PFSK-1 (cell line): ENCODE measurements at regions not wholly inside any gene's neighbourhood (a gene's known extent, or its start where the extent isn't known, plus 50 kb on each side); places are given as distances from the start of the nearest gene placed in this dataset.

ENCODE experiments used
- FOXP2 ChIP-seq: optimal IDR thresholded peaks from 2 replicates; pipeline ENCODE3; 2011; ENCODE audit warnings: borderline replicate concordance, control low read depth, inconsistent platforms; ENCODE audit not compliant: insufficient read depth; ENCODE audit errors: extremely low read length, extremely low read depth
- SIN3A ChIP-seq: IDR thresholded peaks from 2 replicates; pipeline ENCODE4 v1.6.1; 2012; ENCODE audit warnings: mild to moderate bottlenecking, low read length, moderate library complexity, borderline replicate concordance; ENCODE audit not compliant: insufficient read depth
- TF ChIP-seq, protein P1 (sequence below), 2 experiments: IDR thresholded peaks; 2 replicates each; pipeline versions ENCODE4 v1.6.1 to v1.8.0; 2011 to 2012; ENCODE audit warnings: low read depth in 2 of 2, low read length in 2 of 2, control low read depth in 1 of 2, inconsistent platforms in 1 of 2, mild to moderate bottlenecking in 1 of 2, moderate library complexity in 1 of 2; ENCODE audit not compliant: insufficient read depth in 1 of 2

DNA sequence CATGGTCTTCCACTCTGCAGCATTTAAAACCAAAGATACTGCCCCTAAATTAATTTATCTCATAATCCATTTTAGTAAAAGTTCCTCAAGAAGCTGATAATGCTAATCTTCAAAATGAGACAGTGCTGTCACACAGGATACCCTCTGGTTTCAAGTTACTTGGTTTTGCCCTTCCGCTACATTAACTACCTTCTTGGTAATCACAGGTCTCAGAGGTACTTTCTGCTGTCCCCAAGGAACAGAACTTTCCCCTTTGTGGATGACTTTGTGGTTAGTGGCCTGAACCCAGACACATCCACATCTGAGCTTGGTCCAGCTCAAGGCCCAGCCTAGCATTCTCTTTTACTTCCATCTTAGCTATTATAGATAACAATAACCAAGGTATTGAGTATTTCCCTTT lies 88.8 kb upstream of the TMEM26 start:
- TF ChIP-seq, protein P1, sequence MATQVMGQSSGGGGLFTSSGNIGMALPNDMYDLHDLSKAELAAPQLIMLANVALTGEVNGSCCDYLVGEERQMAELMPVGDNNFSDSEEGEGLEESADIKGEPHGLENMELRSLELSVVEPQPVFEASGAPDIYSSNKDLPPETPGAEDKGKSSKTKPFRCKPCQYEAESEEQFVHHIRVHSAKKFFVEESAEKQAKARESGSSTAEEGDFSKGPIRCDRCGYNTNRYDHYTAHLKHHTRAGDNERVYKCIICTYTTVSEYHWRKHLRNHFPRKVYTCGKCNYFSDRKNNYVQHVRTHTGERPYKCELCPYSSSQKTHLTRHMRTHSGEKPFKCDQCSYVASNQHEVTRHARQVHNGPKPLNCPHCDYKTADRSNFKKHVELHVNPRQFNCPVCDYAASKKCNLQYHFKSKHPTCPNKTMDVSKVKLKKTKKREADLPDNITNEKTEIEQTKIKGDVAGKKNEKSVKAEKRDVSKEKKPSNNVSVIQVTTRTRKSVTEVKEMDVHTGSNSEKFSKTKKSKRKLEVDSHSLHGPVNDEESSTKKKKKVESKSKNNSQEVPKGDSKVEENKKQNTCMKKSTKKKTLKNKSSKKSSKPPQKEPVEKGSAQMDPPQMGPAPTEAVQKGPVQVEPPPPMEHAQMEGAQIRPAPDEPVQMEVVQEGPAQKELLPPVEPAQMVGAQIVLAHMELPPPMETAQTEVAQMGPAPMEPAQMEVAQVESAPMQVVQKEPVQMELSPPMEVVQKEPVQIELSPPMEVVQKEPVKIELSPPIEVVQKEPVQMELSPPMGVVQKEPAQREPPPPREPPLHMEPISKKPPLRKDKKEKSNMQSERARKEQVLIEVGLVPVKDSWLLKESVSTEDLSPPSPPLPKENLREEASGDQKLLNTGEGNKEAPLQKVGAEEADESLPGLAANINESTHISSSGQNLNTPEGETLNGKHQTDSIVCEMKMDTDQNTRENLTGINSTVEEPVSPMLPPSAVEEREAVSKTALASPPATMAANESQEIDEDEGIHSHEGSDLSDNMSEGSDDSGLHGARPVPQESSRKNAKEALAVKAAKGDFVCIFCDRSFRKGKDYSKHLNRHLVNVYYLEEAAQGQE (IDR thresholded peaks at IDR 0.05; ENCODE audit: insufficient read depth in 1 of 2, low read depth in 2 of 2, low read length in 2 of 2), result no peak
- no peak for TF ChIP-seq SIN3A
- TF ChIP-seq FOXP2, result no peak
